DND-41 (cell line): ENCODE measurements at regions not wholly inside any gene's neighbourhood (a gene's known extent, or its start where the extent isn't known, plus 50 kb on each side); places are given as distances from the start of the nearest gene placed in this dataset.

ENCODE experiments used
- ATAC-seq: fragments of 200-7000 bp; cut with Tn5 transposase; 3 replicates; pipeline ENCODE4 v1.9.1; 2021; ENCODE audit warnings: low read depth; ENCODE audit not compliant: insufficient read depth
- DNase-seq: peaks from one replicate; pipeline ENCODE4 v3.0.0-alpha.2; 2020
- H2AFZ ChIP-seq: 2 replicates; pipeline ENCODE4 v1.6.0; 2012; ENCODE audit warnings: low read depth, low read length
- H3K27ac ChIP-seq: 2 replicates; pipeline ENCODE4 v1.5.1; 2012; ENCODE audit warnings: low read length, inconsistent platforms
- H3K27me3 ChIP-seq: fragments of 200-600 bp; sonication (generic); 2 replicates; pipeline ENCODE4 v1.6.0; 2012; ENCODE audit warnings: low read length, mild to moderate bottlenecking, inconsistent platforms; ENCODE audit not compliant: insufficient read depth, poor library complexity
- H3K36me3 ChIP-seq: 2 replicates; pipeline ENCODE4 v1.5.1; 2012; ENCODE audit warnings: low read length, inconsistent platforms; ENCODE audit not compliant: insufficient read depth
- H3K4me1 ChIP-seq: 2 replicates; pipeline ENCODE4 v1.5.1; 2012; ENCODE audit warnings: mild to moderate bottlenecking, low read length; ENCODE audit not compliant: insufficient read depth
- H3K4me2 ChIP-seq: 2 replicates; pipeline ENCODE4 v1.6.0; 2012; ENCODE audit warnings: mild to moderate bottlenecking, moderate library complexity, low read length, inconsistent platforms; ENCODE audit not compliant: insufficient read depth
- H3K4me3 ChIP-seq, 2 experiments: fragments of 200-600 bp in 1 of 2; shearing (Covaris generic) in 1 of 2; 2 replicates each; pipeline ENCODE4 v1.5.1; 2012 to 2016; ENCODE audit warnings: inconsistent platforms in 2 of 2, low read length in 2 of 2, mild to moderate bottlenecking in 2 of 2, low read depth in 1 of 2, moderate library complexity in 1 of 2
- H3K79me2 ChIP-seq: 2 replicates; pipeline ENCODE4 v1.6.0; 2012; ENCODE audit warnings: low read length, inconsistent platforms; ENCODE audit not compliant: insufficient read depth
- H3K9ac ChIP-seq: 2 replicates; pipeline ENCODE4 v1.6.0; 2012; ENCODE audit warnings: low read depth, mild to moderate bottlenecking, inconsistent platforms, low read length, moderate library complexity
- H3K9me3 ChIP-seq: 2 replicates; pipeline ENCODE4 v1.5.1; 2012; ENCODE audit warnings: low read length, moderate library complexity, mild to moderate bottlenecking, inconsistent platforms; ENCODE audit not compliant: insufficient read depth, severe bottlenecking
- H4K20me1 ChIP-seq: 2 replicates; pipeline ENCODE4 v1.6.0; 2012; ENCODE audit warnings: low read length; ENCODE audit not compliant: insufficient read depth
- CTCF ChIP-seq: IDR thresholded peaks from 2 replicates; pipeline ENCODE4 v1.5.1; 2012; ENCODE audit warnings: borderline replicate concordance, low read length, moderate library complexity, mild to moderate bottlenecking; ENCODE audit not compliant: poor library complexity, severe bottlenecking; ENCODE audit errors: extremely low read depth
- EZH2 ChIP-seq: IDR thresholded peaks from 3 replicates; pipeline ENCODE4 v1.6.1; 2012; ENCODE audit warnings: borderline replicate concordance, low read depth, mild to moderate bottlenecking, moderate library complexity, low read length, inconsistent platforms; ENCODE audit not compliant: severe bottlenecking

GRCh38 chr5:38190111-38190510 lies 68.2 kb upstream of the EGFLAM start:
- TF ChIP-seq CTCF (no peak), EZH2 (no peak)
- no peaks in the 10 kb centered on the region for H4K20me1 ChIP-seq
- H3K4me2 ChIP-seq, result no peak overlapping the region
- no peaks in the 10 kb centered on the region for H3K4me1 ChIP-seq
- no peak overlapping the region for H3K27ac ChIP-seq
- H3K27me3 ChIP-seq, result peaks cover 9% of the 10 kb centered on the region
- H3K79me2 ChIP-seq, result no peaks in the 10 kb centered on the region
- H3K9ac ChIP-seq, result no peak overlapping the region
- no peaks in the 10 kb centered on the region for H3K36me3 ChIP-seq
- no peaks in the 10 kb centered on the region for H3K9me3 ChIP-seq
- DNase-seq, result no peak
- no peak overlapping the region for H2AFZ ChIP-seq
- no peak for ATAC-seq
- H3K4me3 ChIP-seq, result no peak overlapping the region

- ATAC-seq, result no peak
- Histone ChIP-seq H3K36me3 (no peaks in the 10 kb centered on the region), H3K9me3 (no peaks in the 10 kb centered on the region), H2AFZ (no peak overlapping the region), H3K27ac (no peak overlapping the region), H3K9ac (no peak overlapping the region), H3K4me1 (no peaks in the 10 kb centered on the region), H3K4me3 (no peak overlapping the region), H3K79me2 (no peaks in the 10 kb centered on the region), H3K4me2 (no peak overlapping the region), H3K27me3 (peaks cover 7% of the 10 kb centered on the region), H4K20me1 (no peaks in the 10 kb centered on the region)
- no peak for DNase-seq
- no peak for TF ChIP-seq CTCF
- no peak for TF ChIP-seq EZH2
Measured at GRCh38 chr5:38189081-38189504, 69.3 kb upstream of the EGFLAM start.

- Histone ChIP-seq H3K27me3 (peaks cover 4% of the 10 kb centered on the region), H3K4me3 (no peak overlapping the region), H3K79me2 (no peaks in the 10 kb centered on the region), H3K9me3 (no peaks in the 10 kb centered on the region), H3K4me1 (no peaks in the 10 kb centered on the region), H3K9ac (no peak overlapping the region), H3K4me2 (no peak overlapping the region), H3K27ac (no peak overlapping the region), H3K36me3 (no peaks in the 10 kb centered on the region), H2AFZ (no peak overlapping the region), H4K20me1 (no peaks in the 10 kb centered on the region)
- TF ChIP-seq CTCF, result no peak
- TF ChIP-seq EZH2, result no peak
- no peak for DNase-seq
- no peak for ATAC-seq
Measured at GRCh38 chr5:38188591-38188990, 69.8 kb upstream of the EGFLAM start.

GRCh38 chr5:38187532-38187931 lies 70.8 kb upstream of the EGFLAM start:
- Histone ChIP-seq H3K36me3 (no peaks in the 10 kb centered on the region), H3K27me3 (peaks cover under 1% of the 10 kb centered on the region), H2AFZ (no peak overlapping the region), H3K9ac (no peak overlapping the region), H3K4me1 (no peaks in the 10 kb centered on the region), H4K20me1 (no peaks in the 10 kb centered on the region), H3K4me3 (no peak overlapping the region), H3K79me2 (no peaks in the 10 kb centered on the region), H3K9me3 (no peaks in the 10 kb centered on the region), H3K4me2 (no peak overlapping the region), H3K27ac (no peak overlapping the region)
- TF ChIP-seq EZH2 (no peak), CTCF (no peak)
- DNase-seq (no peak), ATAC-seq (no peak)
